HCT116 (cell line): ENCODE measurements at regions not wholly inside any gene's neighbourhood (a gene's known extent, or its start where the extent isn't known, plus 50 kb on each side); places are given as distances from the start of the nearest gene placed in this dataset.

Experiments used
- ATAC-seq: fragments of 200-7000 bp; cut with Tn5 transposase; 2 replicates; pipeline ENCODE4 v1.9.1; 2020; ENCODE audit warnings: mild to moderate bottlenecking, moderate library complexity
- BruUV-seq: library from RNA; stranded (reverse); fragments of 400-500 nt; replicated peaks from 2 replicates; lab custom pipeline; 2021; lab: Mats Ljungman, UMichigan
- CTCF ChIA-PET: fragments of 300-600 bp; sonication (Branson Sonifier 250); formaldehyde crosslinking; loops from one replicate; lab custom pipeline; 2021; ENCODE audit warnings: antibody characterized with exemption; lab: Charles Lee
- POLR2A ChIA-PET: fragments of 300-600, 350-600 bp; sonication (Branson Sonifier 250); formaldehyde crosslinking; loops from one replicate; lab custom pipeline; 2021; ENCODE audit warnings: antibody characterized with exemption; lab: Charles Lee
- RAD21 ChIA-PET, 2 experiments: fragments of 300-600 bp; sonication (Branson Sonifier 250); formaldehyde crosslinking; loops; one replicate each; lab custom pipeline; 2023; ENCODE audit warnings: low total read pairs in 2 of 2; ENCODE audit not compliant: uncharacterized antibody in 2 of 2, unreplicated experiment in 2 of 2, low non-redundant PET in 1 of 2; lab: Charles Lee
- DNase-seq: peaks from one replicate; pipeline ENCODE4 v3.0.0-alpha.2; 2010; ENCODE audit warnings: low read depth, low spot score
- H2AFZ ChIP-seq: fragments of 200-600 bp; shearing (Covaris generic), sonication (generic); 2 replicates; pipeline ENCODE4 v1.6.1; 2017; ENCODE audit warnings: low read depth, mixed run types, mixed read lengths, antibody characterized with exemption, low read length; ENCODE audit not compliant: poor library complexity, severe bottlenecking
- H3K27ac ChIP-seq: 2 replicates; pipeline ENCODE4 v1.5.1; 2012; ENCODE audit warnings: low read depth, low read length
- H3K27me3 ChIP-seq: fragments of 200-600 bp; sonication (generic); 2 replicates; pipeline ENCODE4 v1.6.1; 2016; ENCODE audit warnings: mixed run types, low read length, mixed read lengths; ENCODE audit not compliant: insufficient read depth
- H3K36me3 ChIP-seq, 2 experiments: fragments of 200-500 bp in 1 of 2; fragments of 200-600 bp in 1 of 2; sonication (Bioruptor generic) in 1 of 2; sonication (generic) in 1 of 2; 2 replicates each; pipeline versions ENCODE4 v1.5.1 to v1.6.1; 2014 to 2016; ENCODE audit warnings: low read length in 2 of 2, inconsistent platforms in 1 of 2, mixed read lengths in 1 of 2, mixed run types in 1 of 2; ENCODE audit not compliant: insufficient read depth in 2 of 2, control insufficient read depth in 1 of 2
- H3K4me1 ChIP-seq, 2 experiments: fragments of 200-600 bp in 1 of 2; sonication (generic) in 1 of 2; 2 replicates each; pipeline versions ENCODE4 v1.5.1 to v1.6.1; 2012 to 2017; ENCODE audit warnings: low read length in 2 of 2, inconsistent platforms in 1 of 2, mild to moderate bottlenecking in 1 of 2, mixed read lengths in 1 of 2, mixed run types in 1 of 2, moderate library complexity in 1 of 2; ENCODE audit not compliant: insufficient read depth in 2 of 2, control insufficient read depth in 1 of 2
- H3K4me2 ChIP-seq: fragments of 200-600 bp; sonication (generic); 2 replicates; pipeline ENCODE4 v1.6.1; 2017; ENCODE audit warnings: mixed run types, low read length, mixed read lengths
- H3K4me3 ChIP-seq, 2 experiments: fragments of 200-600 bp in 1 of 2; sonication (generic) in 1 of 2; replicated peaks in 1 of 2; 2 replicates each; pipeline ENCODE4 v1.5.1; 2011 to 2016; ENCODE audit warnings: low read length in 2 of 2, control low read depth in 1 of 2, low read depth in 1 of 2, mild to moderate bottlenecking in 1 of 2, mixed read lengths in 1 of 2, mixed run types in 1 of 2
- H3K79me2 ChIP-seq: fragments of 200-600 bp; sonication (generic); 2 replicates; pipeline ENCODE4 v1.6.1; 2017; ENCODE audit warnings: mild to moderate bottlenecking, mixed run types, low read length, moderate library complexity, mixed read lengths; ENCODE audit not compliant: insufficient read depth
- H3K9ac ChIP-seq: fragments of 200-600 bp; sonication (generic); 2 replicates; pipeline ENCODE4 v1.6.1; 2016; ENCODE audit warnings: low read length, mixed read lengths
- H3K9me2 ChIP-seq: fragments of 200-600 bp; sonication (generic), shearing (Covaris generic); 2 replicates; pipeline ENCODE4 v1.6.1; 2017; ENCODE audit warnings: mixed run types, mild to moderate bottlenecking, moderate library complexity; ENCODE audit not compliant: insufficient read depth
- H3K9me3 ChIP-seq, 2 experiments: fragments of 200-500 bp in 1 of 2; fragments of 200-600 bp in 1 of 2; sonication (Bioruptor generic) in 1 of 2; sonication (generic) in 1 of 2; 2 replicates each; pipeline ENCODE4 v1.6.1; 2014 to 2017; ENCODE audit warnings: low read length in 2 of 2, mixed read lengths in 2 of 2, inconsistent platforms in 1 of 2, low read depth in 1 of 2, mild to moderate bottlenecking in 1 of 2, mixed run types in 1 of 2, moderate library complexity in 1 of 2; ENCODE audit not compliant: control insufficient read depth in 1 of 2, insufficient read depth in 1 of 2
- H4K20me1 ChIP-seq: fragments of 200-600 bp; sonication (generic), shearing (Covaris generic); 2 replicates; pipeline ENCODE4 v1.6.1; 2017; ENCODE audit warnings: mixed run types, mild to moderate bottlenecking, moderate library complexity; ENCODE audit not compliant: insufficient read depth
- ATF3 ChIP-seq: IDR thresholded peaks from 2 replicates; pipeline ENCODE4 v1.6.1; 2012
- CTCF ChIP-seq, 3 experiments: fragments of 200-600 bp in 1 of 3; sonication (generic) in 1 of 3; IDR thresholded peaks in 2 of 3; conservative IDR thresholded peaks in 1 of 3; 2 replicates each; pipeline ENCODE4 v1.5.1; 2012 to 2017; ENCODE audit warnings: low read depth in 2 of 3, low read length in 2 of 3, antibody characterized with exemption in 1 of 3, borderline replicate concordance in 1 of 3, control low read depth in 1 of 3, mild to moderate bottlenecking in 1 of 3, mixed read lengths in 1 of 3, mixed run types in 1 of 3, moderate library complexity in 1 of 3; ENCODE audit not compliant: insufficient read depth in 1 of 3
- MAX ChIP-seq: IDR thresholded peaks from 2 replicates; pipeline ENCODE4 v1.6.1; 2012
- POLR2A ChIP-seq: IDR thresholded peaks from 2 replicates; pipeline ENCODE4 v1.7.0; 2011; ENCODE audit warnings: borderline replicate concordance; ENCODE audit not compliant: insufficient read depth, insufficient read length; ENCODE audit errors: extremely low read depth
- POLR2AphosphoS5 ChIP-seq: IDR thresholded peaks from 2 replicates; pipeline ENCODE4 v1.6.1; 2011; ENCODE audit warnings: mild to moderate bottlenecking, low read depth, low read length, moderate library complexity
- RAD21 ChIP-seq: IDR thresholded peaks from 2 replicates; pipeline ENCODE4 v1.6.1; 2012; ENCODE audit warnings: low read depth, mild to moderate bottlenecking
- REST ChIP-seq: IDR thresholded peaks from 2 replicates; pipeline ENCODE4 v1.6.1; 2012; ENCODE audit warnings: low read depth
- SIN3A ChIP-seq: IDR thresholded peaks from 2 replicates; pipeline ENCODE4 v1.6.1; 2012; ENCODE audit warnings: low read depth
- SP1 ChIP-seq: IDR thresholded peaks from 2 replicates; pipeline ENCODE4 v1.6.1; 2012; ENCODE audit warnings: low read depth
- SRF ChIP-seq: IDR thresholded peaks from 2 replicates; pipeline ENCODE4 v1.6.1; 2012; ENCODE audit warnings: low read depth
- ZBTB33 ChIP-seq: IDR thresholded peaks from 2 replicates; pipeline ENCODE4 v1.6.1; 2011; ENCODE audit warnings: mild to moderate bottlenecking, low read length, moderate library complexity; ENCODE audit not compliant: insufficient replicate concordance; ENCODE audit errors: extremely low read depth
- ZFX ChIP-seq: fragments of 450-650 bp; IDR thresholded peaks from 2 replicates; pipeline ENCODE4 v1.6.1; 2017
- ZNF274 ChIP-seq: fragments of 200-500 bp; sonication (Bioruptor generic); IDR thresholded peaks from 2 replicates; pipeline ENCODE4 v1.6.1; 2014; ENCODE audit warnings: mild to moderate bottlenecking, low read depth, low read length, inconsistent platforms
- intact Hi-C: fragments of 100-400 bp; cut with micrococcal nuclease; formaldehyde crosslinking; loops from 2 replicates; pipeline ENCODE4 v1.10.0; 2022

GRCh38 chr18:24672165-24672941 lies 211.9 kb downstream of the HRH4 start:
- Histone ChIP-seq H3K79me2 (no peaks in the 10 kb centered on the region), H3K4me3 (no peak overlapping the region), H3K4me1 (no peaks in the 10 kb centered on the region), H4K20me1 (no peaks in the 10 kb centered on the region), H3K27me3 (peaks cover 49% of the 10 kb centered on the region), H3K27ac (no peak overlapping the region), H3K9me3 (no peaks in the 10 kb centered on the region), H2AFZ (no peak overlapping the region), H3K36me3 (no peaks in the 10 kb centered on the region), H3K9ac (no peak overlapping the region), H3K9me2 (no peaks in the 10 kb centered on the region), H3K4me2 (no peak overlapping the region)
- ATAC-seq, result no peak
- ChIA-PET RAD21 (no interaction called here), POLR2A (no interaction called here), CTCF (no interaction called here)
- DNase-seq, result no peak
- no TSS peak for BruUV-seq
- TF ChIP-seq ZNF274 (no peak), ATF3 (no peak), RAD21 (no peak), POLR2AphosphoS5 (no peak), ZBTB33 (no peak), CTCF (IDR thresholded peaks at IDR 0.05 in 2 of 3, conservative IDR thresholded peaks at IDR 0.05 in 1 of 3; ENCODE audit: borderline replicate concordance in 1 of 3, insufficient read depth in 1 of 3, low read depth in 2 of 3, low read length in 2 of 3) (no peak), SP1 (no peak), SIN3A (no peak), MAX (no peak), POLR2A (no peak), SRF (no peak), REST (no peak), ZFX (no peak)
- intact Hi-C loops, result no loop called here
